HG03521 (cell line): ENCODE measurements at regions not wholly inside any gene's neighbourhood (a gene's known extent, or its start where the extent isn't known, plus 50 kb on each side); places are given as distances from the start of the nearest gene placed in this dataset.

ENCODE experiments used
- ATAC-seq: cut with Tn5 transposase; IDR thresholded peaks from one replicate; pipeline ENCODE4 v1.9.1; 2021; ENCODE audit warnings: mild to moderate bottlenecking, moderate library complexity; ENCODE audit not compliant: unreplicated experiment

DNA sequence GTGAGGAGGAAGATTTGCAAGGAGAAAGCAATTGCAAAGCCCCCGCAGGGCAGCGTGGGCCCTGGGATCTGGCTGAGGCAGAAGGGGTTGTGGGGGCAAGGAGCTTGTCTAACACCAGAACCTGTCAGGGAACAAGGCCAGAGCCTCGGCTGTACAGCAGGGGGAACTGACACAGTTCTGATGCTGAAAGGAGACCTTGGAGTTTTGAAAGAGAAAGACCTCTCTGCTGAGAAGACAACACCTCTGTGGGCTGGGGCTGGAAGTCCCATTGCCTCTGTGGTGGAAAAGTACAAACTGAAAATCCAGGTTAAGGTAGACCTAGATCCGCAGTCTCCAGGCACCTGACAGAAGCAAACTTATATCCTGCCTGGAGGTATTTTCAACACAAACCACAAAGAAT lies 86.9 kb upstream of the CST7 start:
- no peak for ATAC-seq

- no peak for ATAC-seq
Measured at GRCh38 chr20:24862606-24863005, 86.5 kb upstream of the CST7 start.

GRCh38 chr20:24863356-24863755 lies 85.7 kb upstream of the CST7 start:
- no peak for ATAC-seq

- ATAC-seq = no peak
Measured at GRCh38 chr20:24866008-24866407, 83.1 kb upstream of the CST7 start.

GRCh38 chr20:24866742-24867141 lies 82.3 kb upstream of the CST7 start:
- ATAC-seq = no peak

GRCh38 chr20:24867556-24867955 lies 81.5 kb upstream of the CST7 start:
- no peak for ATAC-seq

DNA sequence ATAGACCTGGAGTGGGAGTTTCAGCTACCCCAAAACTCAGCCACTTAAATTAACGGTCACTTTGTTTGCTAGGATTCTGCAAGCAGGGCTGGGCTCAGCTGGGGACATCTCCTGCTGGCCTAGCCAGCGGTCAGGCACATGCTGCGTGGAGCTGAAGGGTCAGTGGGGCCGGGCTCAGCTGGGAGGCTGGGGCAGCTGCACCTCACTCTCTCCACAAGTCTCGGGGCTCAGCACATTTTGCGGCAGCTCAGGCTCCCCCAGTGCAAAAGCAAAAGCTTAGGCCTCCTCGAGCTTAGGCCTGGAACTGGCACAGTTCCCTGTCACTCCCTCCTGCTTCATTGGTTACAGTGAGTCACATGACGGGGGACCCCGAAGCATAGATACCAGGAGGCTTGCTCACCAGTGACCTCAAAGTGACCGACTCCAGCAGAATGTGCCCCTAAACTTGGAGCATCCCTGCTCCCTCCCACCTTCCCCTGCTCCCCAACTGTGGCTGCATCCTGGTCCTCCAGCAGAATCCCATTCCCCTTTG lies 80.6 kb upstream of the CST7 start:
- no peak for ATAC-seq

- no peak for ATAC-seq
Measured at GRCh38 chr20:24868959-24869358, 80.1 kb upstream of the CST7 start.

- ATAC-seq = no peak
Measured at GRCh38 chr20:24870057-24870456, 79.0 kb upstream of the CST7 start.

- no peak for ATAC-seq
Measured at GRCh38 chr20:24870881-24871280, 78.2 kb upstream of the CST7 start.

- ATAC-seq = no peak
Measured at GRCh38 chr20:24871480-24872213, 77.4 kb upstream of the CST7 start.

GRCh38 chr20:24872291-24873024 lies 76.6 kb upstream of the CST7 start:
- no peak for ATAC-seq

- ATAC-seq = no peak
Measured at GRCh38 chr20:24873025-24873620, 75.9 kb upstream of the CST7 start.

DNA sequence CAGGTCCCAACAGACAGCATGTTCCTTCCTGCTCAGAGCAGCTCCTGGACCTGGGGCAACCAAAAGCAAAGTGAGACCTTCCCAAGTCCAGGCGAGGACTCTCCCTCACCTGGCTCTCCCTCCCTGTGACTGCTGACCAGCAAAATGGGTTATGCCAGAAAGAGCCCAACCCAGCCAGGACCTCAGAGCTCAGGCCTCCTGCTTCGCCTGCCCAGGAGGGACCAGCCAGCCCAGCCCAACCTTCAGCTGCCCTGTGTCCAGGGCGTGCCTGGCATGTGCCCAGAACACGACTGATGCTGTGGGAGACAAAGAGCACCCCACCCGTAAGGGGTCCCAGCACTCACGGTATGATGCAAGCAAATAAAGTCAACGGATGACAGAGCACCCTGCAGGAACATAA lies 74.0 kb upstream of the CST7 start:
- no peak for ATAC-seq

DNA sequence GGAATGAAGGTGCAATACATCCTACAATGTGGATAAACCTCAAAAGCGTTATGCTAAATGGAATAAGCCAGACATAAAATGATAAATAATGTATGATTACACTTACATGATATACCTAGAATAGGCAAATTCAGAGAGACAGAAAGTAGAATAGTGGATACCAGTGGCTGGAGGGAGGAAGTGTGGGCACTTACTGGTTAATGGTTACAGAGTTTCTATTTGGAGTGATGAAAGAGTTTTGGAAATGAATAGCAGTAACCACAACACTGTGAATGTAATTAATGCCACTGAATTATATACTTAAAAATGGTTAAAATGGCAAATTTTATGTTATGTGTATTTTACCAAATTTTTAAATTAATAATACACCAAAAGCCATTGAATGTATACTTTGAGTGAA lies 71.4 kb upstream of the CST7 start:
- no peak for ATAC-seq

GRCh38 chr20:24878657-24879056 lies 70.4 kb upstream of the CST7 start:
- ATAC-seq = no peak

- no peak for ATAC-seq
Measured at GRCh38 chr20:24879875-24880274, 69.2 kb upstream of the CST7 start.

DNA sequence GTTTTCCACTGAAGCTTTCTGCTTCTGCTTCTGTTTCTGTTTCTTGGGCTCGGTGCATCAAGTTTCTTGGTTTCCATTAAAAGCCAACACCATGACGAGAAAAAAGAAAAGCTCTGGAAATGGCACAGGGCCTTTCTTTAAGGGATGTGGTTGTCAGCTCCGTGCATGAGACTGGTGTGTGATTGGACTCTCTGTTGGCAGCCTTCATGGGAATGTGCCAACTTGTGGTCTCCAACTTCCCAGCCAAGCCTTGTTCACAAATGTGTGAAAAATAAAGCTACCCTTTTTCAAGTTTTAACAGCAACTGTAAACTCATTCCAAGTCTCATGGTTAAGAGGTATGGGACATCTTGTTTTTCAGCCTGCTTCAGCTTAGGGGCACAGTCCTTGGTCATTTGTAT lies 68.7 kb upstream of the CST7 start:
- no peak for ATAC-seq

DNA sequence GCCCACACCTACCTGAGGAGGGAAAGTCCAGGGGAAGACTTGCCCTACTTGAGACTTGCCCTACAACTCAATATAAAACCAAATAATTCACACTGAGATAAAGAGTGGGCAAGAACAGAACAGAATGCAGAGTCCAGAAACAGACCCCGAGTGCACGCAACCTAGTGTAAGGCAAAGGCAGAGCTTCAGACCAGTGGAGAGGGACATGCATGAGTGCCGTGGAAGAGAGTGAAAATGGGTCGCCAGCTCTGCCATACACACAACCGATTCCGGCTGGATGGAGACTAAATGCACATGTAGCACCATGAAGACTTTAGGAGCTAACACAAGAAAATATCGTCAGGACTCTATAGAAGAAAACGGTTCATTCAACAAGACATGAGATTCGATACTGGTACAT lies 58.8 kb upstream of the CST7 start:
- no peak for ATAC-seq

GRCh38 chr20:24891546-24892393 lies 57.3 kb upstream of the CST7 start:
- ATAC-seq = no peak

GRCh38 chr20:24892522-24892921 lies 56.5 kb upstream of the CST7 start:
- no peak for ATAC-seq
